ENCODE measurements at regions not wholly inside any gene's neighbourhood (a gene's known extent, or its start where the extent isn't known, plus 50 kb on each side); places are given as distances from the start of the nearest gene placed in this dataset.
"Not testable (repeated sequence)": the region's sequence is repeated elsewhere in the genome, so short reads cannot be mapped to it uniquely, and the experiment has no call there.

DNA sequence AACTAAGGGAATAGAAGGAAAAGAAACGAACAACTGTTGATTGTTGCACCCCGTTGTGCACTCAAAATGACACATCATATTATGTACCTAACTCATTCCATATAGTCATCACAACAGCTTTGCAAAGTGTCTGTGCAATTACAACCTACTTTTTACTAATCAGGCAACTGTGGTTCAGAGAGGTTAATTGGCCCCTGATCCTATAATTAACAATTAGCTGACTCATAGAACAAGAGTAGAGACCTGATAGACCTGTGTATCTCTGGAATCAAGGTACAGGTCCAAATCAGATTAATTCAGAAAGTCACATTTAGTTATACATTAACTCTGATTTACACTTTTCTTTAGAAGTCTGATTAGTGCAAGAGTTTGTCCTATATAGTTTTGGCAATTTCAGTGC, 122.5 kb upstream of the CDK13 start:
- Histone ChIP-seq H3K4me1 (no peaks in the 10 kb centered on the region), H3K4me3 (ENCODE audit: low read depth, low read length) (no peak overlapping the region), H3K36me3 (no peaks in the 10 kb centered on the region), H3K27me3 (peaks cover 18% of the 10 kb centered on the region), H3K9me3 (no peaks in the 10 kb centered on the region)
- TF ChIP-seq, protein P1, sequence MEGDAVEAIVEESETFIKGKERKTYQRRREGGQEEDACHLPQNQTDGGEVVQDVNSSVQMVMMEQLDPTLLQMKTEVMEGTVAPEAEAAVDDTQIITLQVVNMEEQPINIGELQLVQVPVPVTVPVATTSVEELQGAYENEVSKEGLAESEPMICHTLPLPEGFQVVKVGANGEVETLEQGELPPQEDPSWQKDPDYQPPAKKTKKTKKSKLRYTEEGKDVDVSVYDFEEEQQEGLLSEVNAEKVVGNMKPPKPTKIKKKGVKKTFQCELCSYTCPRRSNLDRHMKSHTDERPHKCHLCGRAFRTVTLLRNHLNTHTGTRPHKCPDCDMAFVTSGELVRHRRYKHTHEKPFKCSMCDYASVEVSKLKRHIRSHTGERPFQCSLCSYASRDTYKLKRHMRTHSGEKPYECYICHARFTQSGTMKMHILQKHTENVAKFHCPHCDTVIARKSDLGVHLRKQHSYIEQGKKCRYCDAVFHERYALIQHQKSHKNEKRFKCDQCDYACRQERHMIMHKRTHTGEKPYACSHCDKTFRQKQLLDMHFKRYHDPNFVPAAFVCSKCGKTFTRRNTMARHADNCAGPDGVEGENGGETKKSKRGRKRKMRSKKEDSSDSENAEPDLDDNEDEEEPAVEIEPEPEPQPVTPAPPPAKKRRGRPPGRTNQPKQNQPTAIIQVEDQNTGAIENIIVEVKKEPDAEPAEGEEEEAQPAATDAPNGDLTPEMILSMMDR (IDR thresholded peaks at IDR 0.05; ENCODE audit: low read depth, low read length), result no peak
- no peak for DNase-seq

DNA sequence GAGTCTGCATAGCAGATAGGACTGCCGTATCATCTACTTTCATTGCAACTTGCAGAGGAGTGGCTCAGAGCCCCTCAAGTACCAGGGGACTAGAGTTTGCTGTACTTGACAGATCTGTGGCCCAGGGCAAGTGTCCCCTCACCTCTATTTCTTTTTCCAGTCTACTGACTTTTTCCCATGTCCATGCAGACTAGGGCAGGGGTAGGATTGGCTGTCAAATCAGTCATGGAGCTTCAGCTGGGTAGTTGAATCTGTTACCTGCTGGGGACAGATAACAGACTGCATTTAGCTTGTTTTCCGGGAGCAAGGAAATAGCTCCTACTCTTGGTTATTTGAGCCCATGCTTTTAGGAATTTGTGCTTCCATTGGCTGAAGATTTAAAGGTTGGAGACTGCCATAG, 121.0 kb upstream of the CDK13 start:
- H3K27me3 ChIP-seq, result peaks cover 31% of the 10 kb centered on the region
- H3K36me3 ChIP-seq, result no peaks in the 10 kb centered on the region
- H3K4me3 ChIP-seq (ENCODE audit: low read depth, low read length), result no peak overlapping the region
- H3K9me3 ChIP-seq, result no peaks in the 10 kb centered on the region
- no peak for DNase-seq
- TF ChIP-seq, protein P1 (IDR thresholded peaks at IDR 0.05; ENCODE audit: low read depth, low read length), result no peak
- H3K4me1 ChIP-seq, result no peaks in the 10 kb centered on the region

DNA sequence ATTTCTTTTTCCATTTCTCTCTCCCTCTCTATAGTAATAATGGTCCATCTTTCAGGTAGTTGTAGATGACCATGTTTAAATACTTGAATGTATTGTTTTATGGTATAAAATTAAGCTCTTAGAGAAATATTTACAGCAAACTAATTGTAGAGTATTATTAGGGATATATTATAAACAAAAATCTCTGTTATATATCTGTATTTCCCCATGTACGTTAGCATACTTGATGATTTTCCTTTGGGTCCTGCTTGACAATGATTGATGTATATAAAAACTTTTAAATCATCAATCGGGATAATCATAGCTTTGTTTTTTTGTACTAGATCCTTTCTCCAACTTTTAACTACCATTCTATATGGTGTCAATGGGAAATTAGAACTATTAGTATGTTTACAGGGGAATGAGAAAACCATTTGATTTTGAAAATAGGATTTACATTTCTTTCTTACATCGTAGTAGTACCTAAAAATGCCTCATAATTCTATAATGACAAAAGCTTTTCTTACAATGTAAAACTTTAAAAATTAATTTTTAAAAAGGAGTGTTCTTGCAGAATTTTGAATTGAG, 117.5 kb upstream of the CDK13 start:
- peaks cover 58% of the 10 kb centered on the region for H3K27me3 ChIP-seq
- no peaks in the 10 kb centered on the region for H3K36me3 ChIP-seq
- peak overlapping the region; percentile 25; the same call in 1 of the 2 replicates for H3K4me3 ChIP-seq (ENCODE audit: low read depth, low read length)
- TF ChIP-seq, protein P1 (IDR thresholded peaks at IDR 0.05; ENCODE audit: low read depth, low read length), result no peak
- no peaks in the 10 kb centered on the region for H3K4me1 ChIP-seq
- no peak for DNase-seq
- no peaks in the 10 kb centered on the region for H3K9me3 ChIP-seq

DNA sequence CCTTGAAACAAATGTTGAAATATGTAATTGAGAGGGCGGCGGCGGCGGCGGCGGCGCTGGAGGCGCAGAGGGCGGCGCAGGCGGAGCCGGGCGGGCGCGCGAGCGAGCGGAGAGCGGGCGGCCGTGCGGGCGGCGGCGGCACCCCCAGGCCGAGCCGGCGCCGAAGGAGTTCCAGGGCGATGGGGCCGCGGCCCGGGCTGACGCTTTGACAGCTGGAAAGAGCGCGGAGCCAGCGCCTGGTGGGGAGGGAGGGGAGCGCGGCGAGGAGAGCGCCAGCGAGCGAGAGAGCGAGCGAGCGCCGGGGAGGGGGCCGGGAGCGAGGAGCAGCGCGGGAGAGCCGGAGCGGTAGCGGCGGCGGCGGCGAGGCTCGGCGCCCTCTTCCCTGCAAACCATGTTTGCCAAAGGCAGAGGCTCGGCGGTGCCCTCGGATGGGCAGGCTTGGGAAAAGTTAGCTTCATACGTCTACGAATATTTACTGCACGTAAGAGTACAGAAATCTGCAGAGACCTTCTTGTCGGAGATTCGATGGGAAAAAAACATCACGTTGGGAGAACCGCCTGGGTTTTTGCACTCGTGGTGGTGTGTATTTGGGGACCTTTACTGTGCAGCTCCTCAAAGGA, 116.8 kb upstream of the CDK13 start:
- not testable (repeated sequence) for H3K4me1 ChIP-seq, H3K36me3 ChIP-seq, H3K9me3 ChIP-seq
- Histone ChIP-seq H3K4me3 (ENCODE audit: low read depth, low read length) (peak overlapping the region; percentile 32), H3K27me3 (peaks cover 62% of the 10 kb centered on the region)
- DNase-seq, result peak; percentile 80

DNA sequence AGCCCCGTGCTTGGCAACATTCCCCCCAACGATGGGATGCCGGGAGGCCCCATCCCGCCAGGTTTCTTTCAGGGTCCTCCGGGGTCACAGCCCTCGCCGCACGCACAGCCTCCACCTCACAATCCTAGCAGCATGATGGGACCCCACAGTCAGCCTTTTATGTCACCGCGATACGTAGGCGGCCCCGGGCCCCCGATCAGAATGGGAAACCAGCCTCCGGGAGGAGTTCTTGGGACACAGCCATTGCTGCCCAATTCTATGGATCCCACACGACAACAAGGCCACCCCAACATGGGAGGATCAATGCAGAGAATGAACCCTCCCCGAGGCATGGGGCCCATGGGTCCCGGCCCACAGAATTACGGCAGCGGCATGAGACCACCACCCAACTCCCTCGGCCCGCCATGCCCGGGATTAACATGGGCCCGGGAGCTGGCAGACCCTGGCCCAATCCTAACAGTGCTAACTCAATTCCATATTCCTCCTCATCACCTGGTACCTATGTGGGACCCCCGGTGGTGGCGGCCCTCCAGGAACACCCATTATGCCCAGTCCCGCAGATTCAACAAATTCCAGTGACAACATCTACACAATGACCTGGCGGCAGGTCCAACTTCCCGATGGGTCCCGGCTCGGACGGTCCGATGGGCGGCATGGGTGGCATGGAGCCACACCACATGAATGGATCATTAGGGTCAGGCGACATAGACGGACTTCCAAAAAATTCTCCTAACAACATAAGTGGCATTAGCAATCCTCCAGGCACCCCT, 116.0 kb upstream of the CDK13 start:
- H3K4me3 ChIP-seq (ENCODE audit: low read depth, low read length); H3K4me1 ChIP-seq; H3K9me3 ChIP-seq; DNase-seq; H3K36me3 ChIP-seq: not testable (repeated sequence)
- peaks cover 63% of the 10 kb centered on the region for H3K27me3 ChIP-seq

DNA sequence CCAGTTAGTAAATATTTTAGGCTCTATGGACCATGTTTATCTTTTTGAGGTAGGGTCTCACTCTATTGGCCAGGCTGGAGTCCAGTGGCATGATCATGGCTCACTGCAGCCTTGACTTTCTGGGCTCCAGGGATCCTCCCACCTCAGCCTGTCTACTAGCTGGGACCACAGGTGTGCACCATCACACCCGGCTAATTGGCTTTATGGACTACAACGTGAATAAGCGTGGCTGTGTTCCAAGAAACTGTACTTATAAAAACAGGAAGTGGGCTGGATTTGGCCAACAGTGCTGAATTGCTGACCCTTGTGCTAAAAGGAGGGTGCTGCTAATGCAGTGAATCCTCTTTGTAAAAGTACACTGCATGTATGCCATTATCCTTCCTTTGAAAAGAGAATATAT, 111.7 kb upstream of the CDK13 start:
- no peaks in the 10 kb centered on the region for H3K36me3 ChIP-seq

More for the DNA sequence above, 111.7 kb upstream of the CDK13 start:
- peaks cover 59% of the 10 kb centered on the region for H3K27me3 ChIP-seq
- TF ChIP-seq, protein P1 (IDR thresholded peaks at IDR 0.05; ENCODE audit: low read depth, low read length), result no peak
- DNase-seq, result no peak
- no peaks in the 10 kb centered on the region for H3K9me3 ChIP-seq
- no peak overlapping the region for H3K4me3 ChIP-seq (ENCODE audit: low read depth, low read length)
- no peaks in the 10 kb centered on the region for H3K4me1 ChIP-seq
